SK-N-SH treated with all-trans-retinoic acid at 6 μM for 48 hours (cell line): ENCODE measurements at regions not wholly inside any gene's neighbourhood (a gene's known extent, or its start where the extent isn't known, plus 50 kb on each side); places are given as distances from the start of the nearest gene placed in this dataset.

Source experiments
- ATAC-seq: fragments of 200-7000 bp; cut with Tn5 transposase; 3 replicates; pipeline ENCODE4 v1.9.1; 2020; ENCODE audit warnings: mild to moderate bottlenecking, moderate library complexity
- ARNTL ChIP-seq: fragments of 450-650 bp; formaldehyde crosslinking; IDR thresholded peaks from 2 replicates; pipeline ENCODE4 v1.5.0; 2020; ENCODE audit warnings: low read depth, mild to moderate bottlenecking, moderate library complexity, borderline replicate concordance
- BACH2 ChIP-seq: fragments of 250-450 bp; sonication (Bioruptor Pico); IDR thresholded peaks from 2 replicates; pipeline ENCODE4 v1.9.0; 2021; ENCODE audit warnings: mild to moderate bottlenecking, borderline replicate concordance
- CSDC2 ChIP-seq: fragments of 250-450 bp; sonication (Bioruptor Pico); IDR thresholded peaks from 2 replicates; pipeline ENCODE4 v1.5.0; 2020; ENCODE audit warnings: mild to moderate bottlenecking, moderate library complexity
- CSRNP3 ChIP-seq: fragments of 250-450 bp; sonication (Bioruptor Pico); IDR thresholded peaks from 2 replicates; pipeline ENCODE4 v1.5.1; 2021; ENCODE audit warnings: mild to moderate bottlenecking, moderate library complexity
- ESRRG ChIP-seq: fragments of 250-450 bp; sonication (Bioruptor Pico); IDR thresholded peaks from 2 replicates; pipeline ENCODE4 v1.6.1; 2021; ENCODE audit warnings: mild to moderate bottlenecking
- GLIS3 ChIP-seq: fragments of 250-450 bp; sonication (Bioruptor Pico); IDR thresholded peaks from 2 replicates; pipeline ENCODE4 v1.5.0; 2020; ENCODE audit warnings: mild to moderate bottlenecking, moderate library complexity
- OSR1 ChIP-seq: fragments of 250-450 bp; sonication (Bioruptor Pico); IDR thresholded peaks from 2 replicates; pipeline ENCODE4 v1.8.0; 2022; ENCODE audit warnings: moderate library complexity, mild to moderate bottlenecking, inconsistent platforms
- POU6F1 ChIP-seq: fragments of 250-450 bp; sonication (Bioruptor Pico); IDR thresholded peaks from 2 replicates; pipeline ENCODE4 v1.8.0; 2021; ENCODE audit warnings: low read depth, mild to moderate bottlenecking, moderate library complexity, borderline replicate concordance
- PPARA ChIP-seq: fragments of 250-450 bp; sonication (Bioruptor Pico); IDR thresholded peaks from 2 replicates; pipeline ENCODE4 v1.5.0; 2020; ENCODE audit warnings: mild to moderate bottlenecking, borderline replicate concordance
- TCF4 ChIP-seq: fragments of 250-450 bp; sonication (Bioruptor Pico); IDR thresholded peaks from 2 replicates; pipeline ENCODE4 v1.8.0; 2021; ENCODE audit warnings: mild to moderate bottlenecking, moderate library complexity, borderline replicate concordance
- TOX ChIP-seq: fragments of 250-450 bp; sonication (Bioruptor Pico); IDR thresholded peaks from 2 replicates; pipeline ENCODE4 v1.8.0; 2021; ENCODE audit warnings: mild to moderate bottlenecking, moderate library complexity, borderline replicate concordance
- TSHZ2 ChIP-seq: fragments of 250-450 bp; sonication (Bioruptor Pico); IDR thresholded peaks from 2 replicates; pipeline ENCODE4 v1.5.0; 2020; ENCODE audit warnings: mild to moderate bottlenecking, moderate library complexity
- ZC3H10 ChIP-seq: fragments of 250-450 bp; sonication (Bioruptor Pico); IDR thresholded peaks from 2 replicates; pipeline ENCODE4 v1.5.1; 2021; ENCODE audit warnings: mild to moderate bottlenecking, moderate library complexity
- ZFP3 ChIP-seq: fragments of 250-450 bp; sonication (Bioruptor Pico); IDR thresholded peaks from 2 replicates; pipeline ENCODE4 v1.5.0; 2020; ENCODE audit warnings: mild to moderate bottlenecking, moderate library complexity
- ZFP30 ChIP-seq: fragments of 450-650 bp; formaldehyde crosslinking; IDR thresholded peaks from 2 replicates; pipeline ENCODE4 v1.5.0; 2022; ENCODE audit warnings: mild to moderate bottlenecking, moderate library complexity
- ZNF70 ChIP-seq: fragments of 450-650 bp; formaldehyde crosslinking; IDR thresholded peaks from 2 replicates; pipeline ENCODE4 v1.5.0; 2020; ENCODE audit warnings: mild to moderate bottlenecking, moderate library complexity
- ZNF8 ChIP-seq: fragments of 450-650 bp; formaldehyde crosslinking; IDR thresholded peaks from 2 replicates; pipeline ENCODE4 v1.5.0; 2020; ENCODE audit warnings: mild to moderate bottlenecking, moderate library complexity
- TF ChIP-seq, protein P1 (sequence below): fragments of 250-450 bp; sonication (Bioruptor Pico); IDR thresholded peaks from 2 replicates; pipeline ENCODE4 v1.8.0; 2020; ENCODE audit warnings: mild to moderate bottlenecking, moderate library complexity, borderline replicate concordance
- TF ChIP-seq, protein P2 (sequence below): fragments of 250-450 bp; sonication (Bioruptor Pico); IDR thresholded peaks from 2 replicates; pipeline ENCODE4 v1.5.1; 2020; ENCODE audit warnings: low read depth, mild to moderate bottlenecking, moderate library complexity

DNA sequence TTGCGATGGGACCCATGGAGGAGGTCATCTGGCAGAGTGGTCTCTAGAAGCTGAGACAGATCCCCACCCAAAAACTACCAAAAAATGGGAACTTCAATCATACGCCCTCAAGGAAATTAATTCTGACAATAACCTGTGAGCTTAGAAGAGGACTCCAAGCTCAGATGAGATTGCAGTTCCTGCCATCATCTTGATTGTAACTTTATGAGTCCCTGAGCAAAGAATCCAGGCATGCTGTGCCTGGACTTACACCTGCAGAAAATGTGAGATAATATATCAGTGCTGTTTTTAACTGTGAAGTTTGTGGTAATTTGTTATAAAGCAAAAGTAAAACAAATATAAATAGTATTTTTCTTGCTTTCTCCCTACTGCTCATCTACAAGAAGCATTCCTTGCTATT is 299.6 kb upstream of the MBL2 start:
- no peak for TF ChIP-seq ESRRG (CRISPR knock-in tag)
- no peak for TF ChIP-seq ZNF8 (CRISPR knock-in tag)
- TF ChIP-seq CSDC2 = no peak
- no peak for TF ChIP-seq ZNF70 (CRISPR knock-in tag)
- TF ChIP-seq ZC3H10 (CRISPR knock-in tag) = no peak
- no peak for TF ChIP-seq OSR1 (CRISPR knock-in tag)
- TF ChIP-seq ARNTL (CRISPR knock-in tag) = no peak
- TF ChIP-seq ZFP3 (CRISPR knock-in tag) = no peak
- no peak for TF ChIP-seq CSRNP3 (CRISPR knock-in tag)
- no peak for TF ChIP-seq TSHZ2
- TF ChIP-seq, protein P1, sequence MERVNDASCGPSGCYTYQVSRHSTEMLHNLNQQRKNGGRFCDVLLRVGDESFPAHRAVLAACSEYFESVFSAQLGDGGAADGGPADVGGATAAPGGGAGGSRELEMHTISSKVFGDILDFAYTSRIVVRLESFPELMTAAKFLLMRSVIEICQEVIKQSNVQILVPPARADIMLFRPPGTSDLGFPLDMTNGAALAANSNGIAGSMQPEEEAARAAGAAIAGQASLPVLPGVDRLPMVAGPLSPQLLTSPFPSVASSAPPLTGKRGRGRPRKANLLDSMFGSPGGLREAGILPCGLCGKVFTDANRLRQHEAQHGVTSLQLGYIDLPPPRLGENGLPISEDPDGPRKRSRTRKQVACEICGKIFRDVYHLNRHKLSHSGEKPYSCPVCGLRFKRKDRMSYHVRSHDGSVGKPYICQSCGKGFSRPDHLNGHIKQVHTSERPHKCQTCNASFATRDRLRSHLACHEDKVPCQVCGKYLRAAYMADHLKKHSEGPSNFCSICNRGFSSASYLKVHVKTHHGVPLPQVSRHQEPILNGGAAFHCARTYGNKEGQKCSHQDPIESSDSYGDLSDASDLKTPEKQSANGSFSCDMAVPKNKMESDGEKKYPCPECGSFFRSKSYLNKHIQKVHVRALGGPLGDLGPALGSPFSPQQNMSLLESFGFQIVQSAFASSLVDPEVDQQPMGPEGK = no peak
- no peak for TF ChIP-seq TCF4
- TF ChIP-seq PPARA (CRISPR knock-in tag) = no peak
- no peak for TF ChIP-seq BACH2
- TF ChIP-seq, protein P2, sequence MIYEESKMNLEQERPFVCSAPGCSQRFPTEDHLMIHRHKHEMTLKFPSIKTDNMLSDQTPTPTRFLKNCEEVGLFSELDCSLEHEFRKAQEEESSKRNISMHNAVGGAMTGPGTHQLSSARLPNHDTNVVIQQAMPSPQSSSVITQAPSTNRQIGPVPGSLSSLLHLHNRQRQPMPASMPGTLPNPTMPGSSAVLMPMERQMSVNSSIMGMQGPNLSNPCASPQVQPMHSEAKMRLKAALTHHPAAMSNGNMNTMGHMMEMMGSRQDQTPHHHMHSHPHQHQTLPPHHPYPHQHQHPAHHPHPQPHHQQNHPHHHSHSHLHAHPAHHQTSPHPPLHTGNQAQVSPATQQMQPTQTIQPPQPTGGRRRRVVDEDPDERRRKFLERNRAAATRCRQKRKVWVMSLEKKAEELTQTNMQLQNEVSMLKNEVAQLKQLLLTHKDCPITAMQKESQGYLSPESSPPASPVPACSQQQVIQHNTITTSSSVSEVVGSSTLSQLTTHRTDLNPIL (CRISPR knock-in tag) = no peak
- TF ChIP-seq GLIS3 = no peak
- ATAC-seq = no peak

GRCh38 chr10:53071505-53072125 is 299.0 kb upstream of the MBL2 start:
- TF ChIP-seq ZFP3 (CRISPR knock-in tag) = no peak
- no peak for TF ChIP-seq PPARA (CRISPR knock-in tag)
- no peak for TF ChIP-seq ZNF70 (CRISPR knock-in tag)
- no peak for TF ChIP-seq ZNF8 (CRISPR knock-in tag)
- no peak for TF ChIP-seq TOX
- no peak for TF ChIP-seq POU6F1 (CRISPR knock-in tag)
- TF ChIP-seq, all 23 proteins: peak for 0
- ATAC-seq = no peak

GRCh38 chr10:53069013-53069412 is 296.4 kb upstream of the MBL2 start:
- TF ChIP-seq OSR1 (CRISPR knock-in tag) (no peak), CSRNP3 (CRISPR knock-in tag) (no peak), GLIS3 (no peak), ESRRG (CRISPR knock-in tag) (no peak), POU6F1 (CRISPR knock-in tag) (no peak), TCF4 (no peak), TOX (no peak), ZFP30 (CRISPR knock-in tag) (no peak), ZNF8 (CRISPR knock-in tag) (no peak)
- TF ChIP-seq, protein P2 (CRISPR knock-in tag) = no peak
- ATAC-seq = no peak
